ENCODE measurements at regions not wholly inside any gene's neighbourhood (a gene's known extent, or its start where the extent isn't known, plus 50 kb on each side); places are given as distances from the start of the nearest gene placed in this dataset.

GRCh38 chr12:92259696-92260251 is 114.1 kb upstream of the BTG1 start:
- no peaks in the 10 kb centered on the region for H3K27me3 ChIP-seq (ENCODE audit: insufficient read depth, poor library complexity, severe bottlenecking)
- H3K4me3 ChIP-seq (ENCODE audit: severe bottlenecking), result no peak overlapping the region
- no peak for ATAC-seq (ENCODE audit: low read depth)
- H3K36me3 ChIP-seq (ENCODE audit: low read depth), result no peaks in the 10 kb centered on the region
- DNase-seq (ENCODE audit: low spot score), result no peak
- no peaks in the 10 kb centered on the region for H3K4me1 ChIP-seq (ENCODE audit: insufficient read depth, poor library complexity, severe bottlenecking)
- no peak for TF ChIP-seq CTCF (IDR thresholded peaks at IDR 0.05; ENCODE audit: poor library complexity, severe bottlenecking)
- no peaks in the 10 kb centered on the region for H3K9me3 ChIP-seq (ENCODE audit: severe bottlenecking)
- no peak overlapping the region for H3K27ac ChIP-seq (ENCODE audit: poor library complexity, severe bottlenecking)

- ATAC-seq (ENCODE audit: low read depth), result no peak
- no peak overlapping the region for H3K4me3 ChIP-seq (ENCODE audit: severe bottlenecking)
Observed at GRCh38 chr12:92259291-92259690, 113.6 kb upstream of the BTG1 start.

GRCh38 chr12:92257261-92257660 is 111.6 kb upstream of the BTG1 start:
- ATAC-seq (ENCODE audit: low read depth) (no peak), DNase-seq (ENCODE audit: low spot score) (no peak)
- Histone ChIP-seq H3K4me3 (ENCODE audit: severe bottlenecking) (no peak overlapping the region), H3K4me1 (ENCODE audit: insufficient read depth, poor library complexity, severe bottlenecking) (no peaks in the 10 kb centered on the region), H3K9me3 (ENCODE audit: severe bottlenecking) (no peaks in the 10 kb centered on the region), H3K36me3 (ENCODE audit: low read depth) (no peaks in the 10 kb centered on the region), H3K27ac (ENCODE audit: poor library complexity, severe bottlenecking) (no peak overlapping the region), H3K27me3 (ENCODE audit: insufficient read depth, poor library complexity, severe bottlenecking) (no peaks in the 10 kb centered on the region)
- no peak for TF ChIP-seq CTCF (IDR thresholded peaks at IDR 0.05; ENCODE audit: poor library complexity, severe bottlenecking)

More at GRCh38 chr12:92259291-92259690, 113.6 kb upstream of the BTG1 start:
- Histone ChIP-seq H3K27me3 (ENCODE audit: insufficient read depth, poor library complexity, severe bottlenecking) (no peaks in the 10 kb centered on the region), H3K9me3 (ENCODE audit: severe bottlenecking) (no peaks in the 10 kb centered on the region), H3K4me1 (ENCODE audit: insufficient read depth, poor library complexity, severe bottlenecking) (no peaks in the 10 kb centered on the region), H3K27ac (ENCODE audit: poor library complexity, severe bottlenecking) (no peak overlapping the region), H3K36me3 (ENCODE audit: low read depth) (no peaks in the 10 kb centered on the region)
- no peak for TF ChIP-seq CTCF (IDR thresholded peaks at IDR 0.05; ENCODE audit: poor library complexity, severe bottlenecking)
- DNase-seq (ENCODE audit: low spot score), result no peak

GRCh38 chr12:92255741-92256140 is 110.1 kb upstream of the BTG1 start:
- Histone ChIP-seq H3K27ac (ENCODE audit: poor library complexity, severe bottlenecking) (no peak overlapping the region), H3K4me3 (ENCODE audit: severe bottlenecking) (no peak overlapping the region), H3K9me3 (ENCODE audit: severe bottlenecking) (no peaks in the 10 kb centered on the region), H3K36me3 (ENCODE audit: low read depth) (no peaks in the 10 kb centered on the region), H3K4me1 (ENCODE audit: insufficient read depth, poor library complexity, severe bottlenecking) (no peaks in the 10 kb centered on the region), H3K27me3 (ENCODE audit: insufficient read depth, poor library complexity, severe bottlenecking) (no peaks in the 10 kb centered on the region)
- no peak for TF ChIP-seq CTCF (IDR thresholded peaks at IDR 0.05; ENCODE audit: poor library complexity, severe bottlenecking)
- no peak for ATAC-seq (ENCODE audit: low read depth)
- no peak for DNase-seq (ENCODE audit: low spot score)

GRCh38 chr12:92253301-92253700 is 107.7 kb upstream of the BTG1 start:
- Histone ChIP-seq H3K27ac (ENCODE audit: poor library complexity, severe bottlenecking) (no peak overlapping the region), H3K4me3 (ENCODE audit: severe bottlenecking) (no peak overlapping the region), H3K9me3 (ENCODE audit: severe bottlenecking) (no peaks in the 10 kb centered on the region), H3K4me1 (ENCODE audit: insufficient read depth, poor library complexity, severe bottlenecking) (no peaks in the 10 kb centered on the region), H3K36me3 (ENCODE audit: low read depth) (no peaks in the 10 kb centered on the region), H3K27me3 (ENCODE audit: insufficient read depth, poor library complexity, severe bottlenecking) (no peaks in the 10 kb centered on the region)
- ATAC-seq (ENCODE audit: low read depth), result no peak
- no peak for TF ChIP-seq CTCF (IDR thresholded peaks at IDR 0.05; ENCODE audit: poor library complexity, severe bottlenecking)
- no peak for DNase-seq (ENCODE audit: low spot score)
